A673 (cell line): ENCODE measurements at regions not wholly inside any gene's neighbourhood (a gene's known extent, or its start where the extent isn't known, plus 50 kb on each side); places are given as distances from the start of the nearest gene placed in this dataset.

Experiments used
- BruUV-seq: library from RNA; stranded (reverse); fragments of 400-500 nt; replicated peaks from 2 replicates; lab custom pipeline; 2021; lab: Mats Ljungman, UMichigan
- CTCF ChIA-PET: fragments of 300-600 bp; sonication (Branson Sonifier 250); formaldehyde crosslinking; loops from one replicate; lab custom pipeline; 2022; ENCODE audit warnings: antibody characterized with exemption; lab: Charles Lee
- POLR2A ChIA-PET: fragments of 300-600 bp; sonication (Branson Sonifier 250); formaldehyde crosslinking; loops from one replicate; lab custom pipeline; 2022; ENCODE audit warnings: antibody characterized with exemption; ENCODE audit not compliant: low non-redundant PET; lab: Charles Lee
- DNase-seq: peaks from one replicate; pipeline ENCODE4 v3.0.0-alpha.2; 2015; ENCODE audit warnings: low spot score
- H3K27ac ChIP-seq: fragments of 200-600 bp; sonication (generic); 2 replicates; pipeline ENCODE4 v1.5.1; 2016; ENCODE audit warnings: mixed run types, low read depth, mild to moderate bottlenecking, mixed read lengths, antibody characterized with exemption, low read length; ENCODE audit not compliant: poor library complexity, severe bottlenecking
- H3K27me3 ChIP-seq: fragments of 200-600 bp; sonication (generic); replicated peaks from 2 replicates; pipeline ENCODE4 v1.6.1; 2017; ENCODE audit warnings: mixed run types, low read depth, mild to moderate bottlenecking, mixed read lengths, antibody characterized with exemption, low read length; ENCODE audit not compliant: insufficient read depth, poor library complexity
- H3K36me3 ChIP-seq: fragments of 200-600 bp; sonication (generic); 2 replicates; pipeline ENCODE4 v1.6.1; 2016; ENCODE audit warnings: mixed run types, mild to moderate bottlenecking, mixed read lengths, antibody characterized with exemption, low read length; ENCODE audit not compliant: insufficient read depth, poor library complexity, severe bottlenecking
- H3K4me1 ChIP-seq: fragments of 200-600 bp; sonication (generic); 2 replicates; pipeline ENCODE4 v1.6.1; 2017; ENCODE audit warnings: mixed run types, mild to moderate bottlenecking, mixed read lengths, antibody characterized with exemption, low read length; ENCODE audit not compliant: insufficient read depth, poor library complexity, severe bottlenecking
- H3K4me3 ChIP-seq: fragments of 200-600 bp; sonication (generic); 2 replicates; pipeline ENCODE4 v1.5.1; 2016; ENCODE audit warnings: low read depth, mixed run types, mild to moderate bottlenecking, mixed read lengths, low read length; ENCODE audit not compliant: poor library complexity, severe bottlenecking
- H3K9me3 ChIP-seq: fragments of 200-600 bp; sonication (generic); 2 replicates; pipeline ENCODE4 v1.6.1; 2016; ENCODE audit warnings: mixed run types, low read depth, mild to moderate bottlenecking, mixed read lengths, antibody characterized with exemption, low read length; ENCODE audit not compliant: poor library complexity, severe bottlenecking
- CTCF ChIP-seq: fragments of 300-800, 200-600 bp; sonication (generic); conservative IDR thresholded peaks from 2 replicates; pipeline ENCODE4 v1.5.1; 2017; ENCODE audit warnings: low read depth, mild to moderate bottlenecking, antibody characterized with exemption, low read length, moderate library complexity, mixed read lengths
- EZH2 ChIP-seq: fragments of 200-600 bp; sonication (generic); IDR thresholded peaks from 2 replicates; pipeline ENCODE4 v1.6.1; 2017; ENCODE audit warnings: borderline replicate concordance, low read depth, mild to moderate bottlenecking, mixed read lengths, antibody characterized with exemption, low read length; ENCODE audit not compliant: poor library complexity, severe bottlenecking
- intact Hi-C: fragments of 100-400 bp; cut with micrococcal nuclease; formaldehyde crosslinking; loops from one replicate; pipeline ENCODE4 v1.10.0; 2022; ENCODE audit not compliant: unreplicated experiment

DNA sequence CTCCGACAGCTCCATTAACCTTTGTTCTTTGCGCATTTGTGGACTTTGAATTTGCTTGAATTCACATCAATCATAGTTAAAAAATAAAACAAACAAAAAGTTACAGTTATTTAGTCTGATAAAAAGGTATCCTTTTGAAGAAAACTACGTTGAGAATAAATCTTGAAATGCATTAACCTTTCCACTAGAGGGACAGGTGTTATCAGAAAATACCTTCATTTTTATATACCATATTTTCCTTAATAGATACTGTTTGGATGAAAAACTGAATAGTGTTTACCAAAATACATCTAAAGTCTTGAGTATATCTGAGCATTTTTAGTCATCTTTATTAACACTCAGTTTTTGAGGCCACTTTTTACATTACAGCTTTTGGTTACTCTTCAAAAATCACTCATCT lies 371.9 kb downstream of the ZWINT start:
- ChIA-PET POLR2A (no interaction called here), CTCF (no interaction called here)
- no peak overlapping the region for H3K27ac ChIP-seq
- TF ChIP-seq EZH2, result no peak
- TF ChIP-seq CTCF, result no peak
- no peaks in the 10 kb centered on the region for H3K36me3 ChIP-seq
- H3K9me3 ChIP-seq, result peaks cover 16% of the 10 kb centered on the region
- H3K27me3 ChIP-seq, result no peaks in the 10 kb centered on the region
- no TSS peak for BruUV-seq
- DNase-seq, result no peak
- intact Hi-C loops, result no loop called here
- no peaks in the 10 kb centered on the region for H3K4me1 ChIP-seq
- H3K4me3 ChIP-seq, result no peak overlapping the region

- no TSS peak for BruUV-seq
- TF ChIP-seq EZH2 (no peak), CTCF (no peak)
- intact Hi-C loops, result no loop called here
- H3K27ac ChIP-seq, result no peak overlapping the region
- H3K4me1 ChIP-seq, result no peaks in the 10 kb centered on the region
- no peaks in the 10 kb centered on the region for H3K27me3 ChIP-seq
- no peak for DNase-seq
- ChIA-PET POLR2A (no interaction called here), CTCF (no interaction called here)
- H3K36me3 ChIP-seq, result no peaks in the 10 kb centered on the region
- no peak overlapping the region for H3K4me3 ChIP-seq
- H3K9me3 ChIP-seq, result no peaks in the 10 kb centered on the region
Observed at GRCh38 chr10:55979203-55979602, 381.9 kb downstream of the ZWINT start.

DNA sequence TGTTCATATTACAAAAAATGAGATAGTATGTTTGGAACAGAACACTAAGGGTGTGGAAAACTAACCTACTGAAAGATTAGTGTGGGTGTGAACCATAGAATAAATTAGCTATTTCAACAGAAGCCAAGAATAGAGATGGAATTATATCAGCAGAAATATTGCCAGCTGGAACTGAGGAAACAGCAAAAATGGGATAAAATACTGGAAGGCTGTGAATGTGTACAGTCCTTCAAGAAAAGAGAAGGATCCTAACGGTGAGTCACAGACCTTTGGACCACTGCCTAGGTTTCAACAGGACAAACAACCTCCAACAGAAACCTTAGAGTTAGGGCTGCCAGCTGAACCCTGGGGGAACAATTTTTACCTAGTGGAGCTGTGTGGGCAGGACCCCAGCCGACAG lies 395.0 kb downstream of the ZWINT start:
- TF ChIP-seq CTCF (no peak), EZH2 (no peak)
- Histone ChIP-seq H3K4me1 (no peaks in the 10 kb centered on the region), H3K27me3 (no peaks in the 10 kb centered on the region), H3K4me3 (no peak overlapping the region), H3K27ac (no peak overlapping the region), H3K36me3 (no peaks in the 10 kb centered on the region), H3K9me3 (no peaks in the 10 kb centered on the region)
- ChIA-PET POLR2A (no interaction called here), CTCF (no interaction called here)
- DNase-seq, result no peak
- intact Hi-C loops, result no loop called here
- BruUV-seq, result no TSS peak
